ENCODE measurements at regions not wholly inside any gene's neighbourhood (a gene's known extent, or its start where the extent isn't known, plus 50 kb on each side); places are given as distances from the start of the nearest gene placed in this dataset.

GRCh38 chr16:59356709-59357108, 622.6 kb upstream of the GOT2 start:
- H3K36me3 ChIP-seq (ENCODE audit: low read depth) = no peaks in the 10 kb centered on the region
- intact Hi-C loops (cut with DNase I, micrococcal nuclease) = no loop called here
- peaks cover 37% of the 10 kb centered on the region for H3K9me3 ChIP-seq
- TF ChIP-seq CTCF (IDR thresholded peaks at IDR 0.05) = no peak
- H3K4me3 ChIP-seq = no peak overlapping the region
- no peaks in the 10 kb centered on the region for H3K4me1 ChIP-seq (ENCODE audit: low read depth)
- ATAC-seq (no peak), DNase-seq (no peak)

GRCh38 chr16:59356144-59356543, 622.0 kb upstream of the GOT2 start:
- DNase-seq (no peak), ATAC-seq (no peak)
- no peak for TF ChIP-seq CTCF (IDR thresholded peaks at IDR 0.05)
- Histone ChIP-seq H3K9me3 (peaks cover 35% of the 10 kb centered on the region), H3K36me3 (ENCODE audit: low read depth) (no peaks in the 10 kb centered on the region), H3K4me3 (no peak overlapping the region), H3K4me1 (ENCODE audit: low read depth) (no peaks in the 10 kb centered on the region)
- intact Hi-C loops (cut with DNase I, micrococcal nuclease) = no loop called here

GRCh38 chr16:59355704-59356103, 621.6 kb upstream of the GOT2 start:
- H3K9me3 ChIP-seq = peaks cover 31% of the 10 kb centered on the region
- DNase-seq (no peak), ATAC-seq (no peak)
- no peak for TF ChIP-seq CTCF (IDR thresholded peaks at IDR 0.05)
- no peaks in the 10 kb centered on the region for H3K36me3 ChIP-seq (ENCODE audit: low read depth)
- no peaks in the 10 kb centered on the region for H3K4me1 ChIP-seq (ENCODE audit: low read depth)
- intact Hi-C loops (cut with DNase I, micrococcal nuclease) = no loop called here
- no peak overlapping the region for H3K4me3 ChIP-seq

GRCh38 chr16:59351305-59351903, 617.3 kb upstream of the GOT2 start:
- Histone ChIP-seq H3K36me3 (ENCODE audit: low read depth) (no peaks in the 10 kb centered on the region), H3K4me1 (ENCODE audit: low read depth) (no peaks in the 10 kb centered on the region), H3K9me3 (peaks cover 37% of the 10 kb centered on the region), H3K4me3 (no peak overlapping the region)
- no peak for DNase-seq
- intact Hi-C loops (cut with DNase I, micrococcal nuclease) = no loop called here
- ATAC-seq = no peak
- no peak for TF ChIP-seq CTCF (IDR thresholded peaks at IDR 0.05)

GRCh38 chr16:59350670-59351069, 616.6 kb upstream of the GOT2 start:
- no peaks in the 10 kb centered on the region for H3K36me3 ChIP-seq (ENCODE audit: low read depth)
- no peaks in the 10 kb centered on the region for H3K4me1 ChIP-seq (ENCODE audit: low read depth)
- H3K9me3 ChIP-seq = peaks cover 43% of the 10 kb centered on the region
- intact Hi-C loops (cut with DNase I, micrococcal nuclease) = no loop called here
- ATAC-seq (no peak), DNase-seq (no peak)
- no peak overlapping the region for H3K4me3 ChIP-seq
- TF ChIP-seq CTCF (IDR thresholded peaks at IDR 0.05) = no peak

- Histone ChIP-seq H3K9me3 (peaks cover 65% of the 10 kb centered on the region), H3K4me1 (ENCODE audit: low read depth) (no peaks in the 10 kb centered on the region), H3K4me3 (no peak overlapping the region), H3K36me3 (ENCODE audit: low read depth) (no peaks in the 10 kb centered on the region)
- no peak for TF ChIP-seq CTCF (IDR thresholded peaks at IDR 0.05)
- intact Hi-C loops (cut with DNase I, micrococcal nuclease) = no loop called here
- ATAC-seq (no peak), DNase-seq (no peak)
Measured at GRCh38 chr16:59342669-59343068, 608.6 kb upstream of the GOT2 start.

All from mucosa of descending colon (tissue), 3 donors.